ENCODE measurements at regions not wholly inside any gene's neighbourhood (a gene's known extent, or its start where the extent isn't known, plus 50 kb on each side); places are given as distances from the start of the nearest gene placed in this dataset.

GRCh38 chr13:67518785-67519184 is 288.6 kb upstream of the PCDH9 start:
- TF ChIP-seq, protein P1, sequence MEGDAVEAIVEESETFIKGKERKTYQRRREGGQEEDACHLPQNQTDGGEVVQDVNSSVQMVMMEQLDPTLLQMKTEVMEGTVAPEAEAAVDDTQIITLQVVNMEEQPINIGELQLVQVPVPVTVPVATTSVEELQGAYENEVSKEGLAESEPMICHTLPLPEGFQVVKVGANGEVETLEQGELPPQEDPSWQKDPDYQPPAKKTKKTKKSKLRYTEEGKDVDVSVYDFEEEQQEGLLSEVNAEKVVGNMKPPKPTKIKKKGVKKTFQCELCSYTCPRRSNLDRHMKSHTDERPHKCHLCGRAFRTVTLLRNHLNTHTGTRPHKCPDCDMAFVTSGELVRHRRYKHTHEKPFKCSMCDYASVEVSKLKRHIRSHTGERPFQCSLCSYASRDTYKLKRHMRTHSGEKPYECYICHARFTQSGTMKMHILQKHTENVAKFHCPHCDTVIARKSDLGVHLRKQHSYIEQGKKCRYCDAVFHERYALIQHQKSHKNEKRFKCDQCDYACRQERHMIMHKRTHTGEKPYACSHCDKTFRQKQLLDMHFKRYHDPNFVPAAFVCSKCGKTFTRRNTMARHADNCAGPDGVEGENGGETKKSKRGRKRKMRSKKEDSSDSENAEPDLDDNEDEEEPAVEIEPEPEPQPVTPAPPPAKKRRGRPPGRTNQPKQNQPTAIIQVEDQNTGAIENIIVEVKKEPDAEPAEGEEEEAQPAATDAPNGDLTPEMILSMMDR (IDR thresholded peaks at IDR 0.05): no peak
- no peak for TF ChIP-seq FOXJ3 (CRISPR knock-in tag; IDR thresholded peaks at IDR 0.05)
- TF ChIP-seq SMC3 (IDR thresholded peaks at IDR 0.05; ENCODE audit: low read depth, low read length): no peak
- no peak for TF ChIP-seq EP300 (IDR thresholded peaks at IDR 0.05; ENCODE audit: borderline replicate concordance in 1 of 2, low read depth in 1 of 2, low read length in 1 of 2)
- TF ChIP-seq JUND (IDR thresholded peaks at IDR 0.05): no peak
- no peak for TF ChIP-seq POLR2AphosphoS5 (IDR thresholded peaks at IDR 0.05; ENCODE audit: low read depth, low read length)
- TF ChIP-seq MXI1 (IDR thresholded peaks at IDR 0.05; ENCODE audit: low read depth, low read length): no peak
- TF ChIP-seq NFIC (IDR thresholded peaks at IDR 0.05; ENCODE audit: borderline replicate concordance): no peak
- TF ChIP-seq MAX (IDR thresholded peaks at IDR 0.05; ENCODE audit: low read depth): no peak

Measured in SK-N-SH (cell line).